ENCODE measurements at regions not wholly inside any gene's neighbourhood (a gene's known extent, or its start where the extent isn't known, plus 50 kb on each side); places are given as distances from the start of the nearest gene placed in this dataset.

- no peak for DNase-seq
Measured at GRCh38 chr1:87834151-87834550, 505.5 kb downstream of the LMO4 start.

GRCh38 chr1:87834941-87835340, 506.3 kb downstream of the LMO4 start:
- no peak for DNase-seq

- no peak for DNase-seq
Measured at GRCh38 chr1:87840767-87841166, 512.1 kb downstream of the LMO4 start.

- DNase-seq = no peak
Measured at GRCh38 chr1:87841332-87841731, 512.7 kb downstream of the LMO4 start.

- DNase-seq = no peak
Measured at GRCh38 chr1:87842156-87842555, 513.5 kb downstream of the LMO4 start.

- no peak for DNase-seq
Measured at GRCh38 chr1:87844251-87844650, 515.6 kb downstream of the LMO4 start.

- no peak for DNase-seq
Measured at GRCh38 chr1:87851490-87851889, 522.8 kb downstream of the LMO4 start.

- DNase-seq = no peak
Measured at GRCh38 chr1:87852410-87853161, 523.9 kb downstream of the LMO4 start.

GRCh38 chr1:87853576-87854351, 525.1 kb downstream of the LMO4 start:
- DNase-seq = no peak

- DNase-seq = no peak
Measured at GRCh38 chr1:87863317-87863716, 534.6 kb downstream of the LMO4 start.

- no peak for DNase-seq
Measured at GRCh38 chr1:87864676-87865075, 536.0 kb downstream of the LMO4 start.

GRCh38 chr1:87866416-87866815, 537.7 kb downstream of the LMO4 start:
- DNase-seq = no peak

GRCh38 chr1:87867626-87868025, 538.9 kb downstream of the LMO4 start:
- no peak for DNase-seq

GRCh38 chr1:87869567-87869966, 540.9 kb downstream of the LMO4 start:
- DNase-seq = no peak

GRCh38 chr1:87872189-87872588, 543.5 kb downstream of the LMO4 start:
- DNase-seq = no peak

- no peak for DNase-seq
Measured at GRCh38 chr1:87872692-87873091, 544.0 kb downstream of the LMO4 start.

GRCh38 chr1:87878873-87879272, 550.2 kb downstream of the LMO4 start:
- DNase-seq = no peak

- DNase-seq = no peak
Measured at GRCh38 chr1:87880098-87880760, 551.5 kb downstream of the LMO4 start.

- no peak for DNase-seq
Measured at GRCh38 chr1:87880764-87881163, 552.1 kb downstream of the LMO4 start.

GRCh38 chr1:87883906-87884305, 555.2 kb downstream of the LMO4 start:
- no peak for DNase-seq

- DNase-seq = no peak
Measured at GRCh38 chr1:87884581-87884980, 555.9 kb downstream of the LMO4 start.

GRCh38 chr1:87885278-87886025, 556.8 kb downstream of the LMO4 start:
- DNase-seq = no peak

- no peak for DNase-seq
Measured at GRCh38 chr1:87887100-87887499, 558.4 kb downstream of the LMO4 start.

Data from T1000 (cell line).